ENCODE measurements at regions not wholly inside any gene's neighbourhood (a gene's known extent, or its start where the extent isn't known, plus 50 kb on each side); places are given as distances from the start of the nearest gene placed in this dataset.

GRCh38 chr4:34724491-34724890 lies 1519.8 kb downstream of the ARAP2 start:
- TF ChIP-seq CTCF (IDR thresholded peaks at IDR 0.05; ENCODE audit: borderline replicate concordance, insufficient read depth, low read depth, low read length): no peak
- H3K4me3 ChIP-seq (ENCODE audit: low read depth, low read length): no peak overlapping the region

- H3K4me3 ChIP-seq (ENCODE audit: low read depth, low read length): no peak overlapping the region
- no peak for TF ChIP-seq CTCF (IDR thresholded peaks at IDR 0.05; ENCODE audit: borderline replicate concordance, insufficient read depth, low read depth, low read length)
Observed at GRCh38 chr4:34731070-34731469, 1513.2 kb downstream of the ARAP2 start.

GRCh38 chr4:34732176-34732950 lies 1512.0 kb downstream of the ARAP2 start:
- H3K4me3 ChIP-seq (ENCODE audit: low read depth, low read length): no peak overlapping the region
- TF ChIP-seq CTCF (IDR thresholded peaks at IDR 0.05; ENCODE audit: borderline replicate concordance, insufficient read depth, low read depth, low read length): no peak

- TF ChIP-seq CTCF (IDR thresholded peaks at IDR 0.05; ENCODE audit: borderline replicate concordance, insufficient read depth, low read depth, low read length): no peak
- no peak overlapping the region for H3K4me3 ChIP-seq (ENCODE audit: low read depth, low read length)
Observed at GRCh38 chr4:34733185-34733941, 1511.0 kb downstream of the ARAP2 start.

GRCh38 chr4:34766935-34767334 lies 1477.4 kb downstream of the ARAP2 start:
- H3K4me3 ChIP-seq (ENCODE audit: low read depth, low read length): no peak overlapping the region
- TF ChIP-seq CTCF (IDR thresholded peaks at IDR 0.05; ENCODE audit: borderline replicate concordance, insufficient read depth, low read depth, low read length): no peak

- no peak for TF ChIP-seq CTCF (IDR thresholded peaks at IDR 0.05; ENCODE audit: borderline replicate concordance, insufficient read depth, low read depth, low read length)
- H3K4me3 ChIP-seq (ENCODE audit: low read depth, low read length): no peak overlapping the region
Observed at GRCh38 chr4:34767407-34767806, 1476.9 kb downstream of the ARAP2 start.

GRCh38 chr4:34771632-34772031 lies 1472.7 kb downstream of the ARAP2 start:
- no peak for TF ChIP-seq CTCF (IDR thresholded peaks at IDR 0.05; ENCODE audit: borderline replicate concordance, insufficient read depth, low read depth, low read length)

More at GRCh38 chr4:34771632-34772031, 1472.7 kb downstream of the ARAP2 start:
- H3K4me3 ChIP-seq (ENCODE audit: low read depth, low read length): no peak overlapping the region

All from GM12875 (cell line).